ENCODE measurements at regions not wholly inside any gene's neighbourhood (a gene's known extent, or its start where the extent isn't known, plus 50 kb on each side); places are given as distances from the start of the nearest gene placed in this dataset.

- no peak for DNase-seq
These were observed 92.9 kb downstream of the TXNL1 start for GRCh38 chr18:56545464-56545863.

DNA sequence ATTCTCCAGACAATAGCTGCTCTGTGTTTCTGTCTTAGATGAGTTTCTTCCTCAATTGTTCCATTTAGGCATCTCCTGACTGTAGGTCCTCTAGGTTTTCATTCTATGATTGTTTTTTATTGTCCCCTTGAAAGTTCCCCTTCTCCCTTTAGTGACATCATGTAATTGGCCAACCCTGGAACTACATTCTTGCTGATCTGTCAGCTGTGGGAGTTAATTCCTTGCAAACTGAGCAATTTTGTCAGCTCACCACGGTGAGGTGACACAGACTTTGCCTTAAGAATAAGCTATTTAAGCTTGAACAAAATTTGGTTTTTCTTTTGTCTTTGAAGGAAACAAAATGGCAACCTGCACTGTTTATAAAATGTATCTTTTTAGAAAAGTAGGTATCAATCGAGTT, 95.9 kb downstream of the TXNL1 start:
- no peak for DNase-seq

DNA sequence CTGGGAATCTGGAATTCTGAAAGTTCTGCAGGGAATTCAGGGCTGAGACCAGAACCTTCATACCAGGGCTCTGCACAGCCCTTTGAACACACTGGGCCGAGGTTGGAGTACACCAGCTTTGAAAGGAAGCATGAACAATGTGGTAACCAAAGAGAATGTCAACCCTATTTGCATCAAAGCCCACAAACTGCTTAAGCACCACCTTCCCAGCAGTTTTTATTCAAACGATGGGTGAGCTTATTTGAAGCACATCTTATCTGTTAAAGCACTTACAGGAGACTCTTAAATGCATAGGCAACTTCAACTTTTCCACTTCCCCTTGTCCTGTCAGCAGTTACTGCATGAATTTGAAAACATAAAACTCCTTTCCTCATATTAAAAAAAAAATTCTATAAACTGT, 96.6 kb downstream of the TXNL1 start:
- no peak for DNase-seq

DNA sequence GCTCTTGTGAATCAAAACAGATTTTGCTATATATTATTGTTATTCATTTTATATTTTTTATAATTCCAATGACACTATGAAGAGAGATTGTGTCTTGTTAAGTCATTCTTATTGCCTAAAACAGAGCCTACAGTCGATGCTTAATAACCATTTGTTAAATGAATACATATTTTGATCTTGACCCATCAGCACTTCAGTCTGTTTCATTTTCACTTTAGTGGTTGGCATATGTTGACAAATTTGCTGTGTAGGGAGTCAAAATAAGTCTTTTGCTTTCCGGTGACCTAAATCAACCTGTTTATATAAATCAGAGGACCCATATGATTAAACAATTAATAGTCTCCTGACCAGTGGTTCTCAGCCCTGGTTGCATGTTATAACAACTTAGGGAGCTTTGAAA, 97.1 kb downstream of the TXNL1 start:
- DNase-seq, result no peak

DNA sequence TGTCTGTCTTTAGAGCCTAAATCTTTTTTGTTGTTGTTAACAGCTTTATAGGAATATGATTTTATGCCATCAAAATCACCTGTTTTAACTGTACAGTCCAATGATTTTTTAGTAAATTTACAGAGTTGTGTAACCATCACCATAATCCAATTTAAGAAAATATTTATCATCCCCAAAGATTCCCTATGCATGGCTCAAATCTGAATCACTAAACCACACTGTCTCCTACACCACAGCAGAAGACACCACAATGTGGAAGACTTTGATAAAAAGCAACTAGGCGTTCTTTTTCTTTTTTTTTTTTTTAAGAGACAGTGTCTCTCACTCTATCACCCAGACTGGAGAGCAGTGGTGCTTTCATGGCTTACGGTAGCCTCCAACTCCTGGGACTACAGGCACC, 99.6 kb downstream of the TXNL1 start:
- DNase-seq, result peak; percentile 4

GRCh38 chr18:56532176-56532840, 106.1 kb downstream of the TXNL1 start:
- DNase-seq, result no peak

DNA sequence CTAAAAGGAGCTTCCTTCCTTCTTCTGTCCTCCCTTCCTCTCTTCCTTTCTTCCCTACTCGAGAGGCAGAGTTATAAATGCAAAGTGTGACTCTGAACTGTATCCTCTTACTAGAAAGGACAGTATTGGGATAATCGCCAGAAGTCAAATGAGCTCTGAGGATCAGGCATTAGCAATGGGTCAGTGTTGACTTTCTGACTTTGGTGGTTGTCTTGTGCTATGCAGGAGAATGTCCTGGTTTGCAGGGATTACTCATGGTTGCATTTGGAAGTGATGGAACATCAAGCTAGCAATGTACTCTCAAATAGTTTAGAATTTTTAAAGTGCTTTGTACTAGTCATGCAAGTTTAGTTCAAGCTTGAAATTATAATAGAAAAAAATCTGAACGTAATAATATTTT, 115.6 kb downstream of the TXNL1 start:
- DNase-seq, result no peak

DNA sequence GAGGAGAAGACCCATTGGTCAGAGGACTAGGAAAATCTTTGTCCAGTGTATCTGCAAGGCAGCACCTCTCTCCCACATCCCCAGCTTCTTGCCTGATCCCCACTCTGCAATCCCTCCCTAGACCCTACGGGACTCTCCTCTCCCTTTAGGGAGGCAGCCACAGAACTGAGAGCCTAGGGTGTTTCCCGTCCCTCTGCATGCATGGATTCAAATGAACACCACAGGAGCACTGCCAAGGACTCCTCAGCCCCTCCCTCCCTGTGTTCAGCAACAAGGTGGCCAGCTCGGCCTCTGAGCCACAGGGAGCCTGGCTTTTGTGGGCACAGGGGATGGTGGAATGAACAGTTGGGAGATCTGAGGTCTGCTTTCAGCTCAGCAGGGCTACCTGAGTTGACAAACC, 117.1 kb downstream of the TXNL1 start:
- no peak for DNase-seq

GRCh38 chr18:56517761-56518160, 120.6 kb downstream of the TXNL1 start:
- DNase-seq, result no peak

GRCh38 chr18:56517196-56517595, 121.2 kb downstream of the TXNL1 start:
- DNase-seq, result no peak

- DNase-seq, result no peak
These were observed 121.6 kb downstream of the TXNL1 start for GRCh38 chr18:56516789-56517188.

DNA sequence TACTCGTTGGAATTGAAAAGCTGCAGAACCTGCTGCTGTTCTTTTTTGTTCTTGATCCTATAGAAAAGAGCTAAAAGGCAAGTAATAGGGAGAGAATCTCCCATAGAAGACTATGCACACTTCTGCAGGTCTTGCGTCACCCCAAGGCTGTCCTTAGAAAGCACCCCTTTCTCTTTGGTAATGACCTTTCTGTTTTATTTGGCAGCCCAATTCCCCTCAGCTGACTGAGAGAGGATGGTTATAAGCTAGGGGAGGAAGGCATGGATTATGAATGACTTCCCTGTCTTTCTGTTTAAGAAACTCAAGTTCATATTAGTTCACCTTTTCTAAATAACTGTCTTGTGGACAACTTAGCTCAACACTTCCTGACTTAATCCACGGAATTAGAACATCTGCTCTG, 122.9 kb downstream of the TXNL1 start:
- no peak for DNase-seq

- DNase-seq, result no peak
These were observed 126.4 kb downstream of the TXNL1 start for GRCh38 chr18:56511996-56512395.

GRCh38 chr18:56510108-56510507, 128.3 kb downstream of the TXNL1 start:
- no peak for DNase-seq

DNA sequence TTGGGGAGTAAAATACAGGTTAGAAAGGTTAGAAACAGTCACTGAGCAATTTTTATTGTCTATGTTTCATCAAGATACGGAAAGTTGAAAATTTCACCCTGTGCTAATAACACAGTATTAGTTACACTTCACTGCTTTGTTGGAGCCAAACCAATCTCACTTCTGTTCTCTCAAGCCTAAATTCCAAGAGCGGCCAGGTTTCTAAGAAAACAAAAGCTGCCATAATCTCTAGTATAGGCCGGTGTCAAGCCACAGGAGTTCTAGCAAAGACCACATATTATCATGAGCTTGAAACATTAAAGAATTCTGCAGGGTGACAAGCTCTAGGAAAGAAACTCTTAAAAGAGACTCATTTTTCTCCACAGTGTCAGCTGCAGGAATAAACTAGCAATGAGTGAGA, 128.7 kb downstream of the TXNL1 start:
- DNase-seq, result no peak

DNA sequence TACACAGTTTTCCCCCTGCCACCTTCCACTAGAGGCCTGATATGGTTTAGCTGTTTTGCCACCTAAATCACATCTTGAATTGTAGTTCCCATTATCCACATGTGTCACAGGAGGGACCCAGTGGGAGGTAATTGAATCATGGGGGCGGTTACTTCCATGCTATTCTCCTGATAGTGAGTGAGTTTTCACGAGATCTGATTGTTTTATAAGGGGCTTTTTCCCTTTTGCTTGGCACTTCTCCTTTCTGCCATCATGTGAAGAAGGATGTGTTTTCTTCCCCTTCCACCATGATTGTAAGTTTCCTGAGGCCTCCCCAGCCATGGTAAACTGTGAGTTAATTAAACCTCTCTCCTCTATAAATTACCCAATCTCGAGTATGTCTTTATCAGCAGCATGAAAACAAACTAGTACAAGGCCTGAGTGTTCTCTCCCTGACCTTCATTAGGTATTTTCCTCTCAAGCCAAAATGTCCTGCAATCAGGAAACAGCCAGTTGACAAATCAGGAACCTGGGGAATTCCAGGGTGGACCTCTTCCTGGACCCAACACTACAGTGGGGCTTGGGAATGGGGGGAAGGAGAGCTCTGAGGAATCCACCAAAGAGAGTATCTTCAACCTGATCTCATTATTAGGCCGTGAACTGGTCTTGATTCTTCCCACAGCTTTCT, 129.9 kb downstream of the TXNL1 start:
- no peak for DNase-seq

DNA sequence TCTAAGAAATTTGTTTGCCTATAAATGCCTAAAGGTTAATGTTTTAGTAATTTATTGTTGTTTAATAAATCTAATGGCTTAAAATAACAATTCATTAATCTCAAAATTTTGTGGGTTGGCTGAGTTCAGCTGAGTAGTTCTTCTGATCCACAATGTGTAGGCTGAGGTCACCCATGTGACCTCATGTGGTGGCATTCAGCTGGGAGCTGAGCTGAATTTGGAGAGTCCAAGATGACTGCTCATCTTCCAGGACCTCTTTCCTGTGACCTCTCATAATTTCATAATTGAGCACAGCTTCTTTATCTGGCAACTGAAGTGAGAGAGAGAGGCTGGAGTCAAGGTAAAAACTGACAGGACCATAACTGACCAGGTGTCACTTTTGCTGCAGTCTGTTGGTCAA, 132.4 kb downstream of the TXNL1 start:
- DNase-seq, result no peak

- no peak for DNase-seq
These were observed 133.1 kb downstream of the TXNL1 start for GRCh38 chr18:56505293-56505692.

- DNase-seq, result no peak
These were observed 136.5 kb downstream of the TXNL1 start for GRCh38 chr18:56501896-56502295.

DNA sequence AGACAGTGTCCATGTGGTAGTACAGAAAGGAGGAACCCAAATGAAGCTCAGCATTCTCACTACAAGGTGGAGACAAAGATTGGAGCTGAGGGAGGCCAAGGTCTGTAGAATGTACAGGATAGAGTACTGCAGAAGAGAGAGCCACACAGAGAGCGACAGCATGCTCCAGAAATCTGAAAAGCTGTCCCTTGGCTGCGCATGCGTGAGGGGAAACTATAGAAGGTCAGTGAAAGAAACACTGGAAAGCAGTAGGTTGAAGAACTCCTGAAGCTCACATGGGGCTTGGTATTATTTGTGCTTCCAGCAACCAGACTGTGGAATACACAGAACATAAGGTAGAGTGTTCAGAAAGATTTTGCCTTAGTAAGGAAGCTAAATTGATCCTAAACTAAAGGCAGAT, 142.5 kb downstream of the TXNL1 start:
- no peak for DNase-seq

GRCh38 chr18:56493531-56493930, 144.9 kb downstream of the TXNL1 start:
- no peak for DNase-seq

GRCh38 chr18:56492136-56492535, 146.3 kb downstream of the TXNL1 start:
- DNase-seq, result no peak

GRCh38 chr18:56490942-56491341, 147.4 kb downstream of the TXNL1 start:
- no peak for DNase-seq

GRCh38 chr18:56489893-56490292, 148.5 kb downstream of the TXNL1 start:
- no peak for DNase-seq

DNA sequence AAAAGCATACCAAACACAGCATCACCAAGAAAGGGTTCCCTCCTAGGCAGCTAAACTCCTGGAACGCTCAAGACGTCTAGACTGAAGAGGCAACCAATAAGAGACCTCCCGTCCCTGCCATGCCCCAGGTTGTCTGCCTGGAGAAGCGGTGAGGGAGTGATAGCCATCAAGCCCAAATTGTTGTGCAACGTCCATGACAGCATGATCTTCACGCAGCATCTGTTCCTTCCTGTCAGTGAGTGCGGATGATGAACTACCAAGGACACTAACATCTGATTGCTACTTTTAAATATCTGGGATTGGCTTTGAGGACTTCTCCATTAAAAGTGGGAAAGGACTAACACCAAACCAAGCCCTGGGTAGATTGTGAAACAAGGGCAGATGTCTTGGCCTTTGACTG, 149.7 kb downstream of the TXNL1 start:
- DNase-seq, result no peak

Data from HCEC 1CT (cell line).